PFSK-1 (cell line): ENCODE measurements at regions not wholly inside any gene's neighbourhood (a gene's known extent, or its start where the extent isn't known, plus 50 kb on each side); places are given as distances from the start of the nearest gene placed in this dataset.

Experiments used
- FOXP2 ChIP-seq: optimal IDR thresholded peaks from 2 replicates; pipeline ENCODE3; 2011; ENCODE audit warnings: borderline replicate concordance, control low read depth, inconsistent platforms; ENCODE audit not compliant: insufficient read depth; ENCODE audit errors: extremely low read length, extremely low read depth
- POLR2AphosphoS5 ChIP-seq: IDR thresholded peaks from 2 replicates; pipeline ENCODE4 v1.6.1; 2012; ENCODE audit warnings: low read depth, mild to moderate bottlenecking, control low read depth, low read length, moderate library complexity
- REST ChIP-seq, 2 experiments: IDR thresholded peaks; 2 replicates each; pipeline versions ENCODE4 v1.6.1 to v1.8.0; 2011 to 2012; ENCODE audit warnings: low read depth in 2 of 2, low read length in 2 of 2, control low read depth in 1 of 2, inconsistent platforms in 1 of 2, mild to moderate bottlenecking in 1 of 2, moderate library complexity in 1 of 2; ENCODE audit not compliant: insufficient read depth in 1 of 2
- SIN3A ChIP-seq: IDR thresholded peaks from 2 replicates; pipeline ENCODE4 v1.6.1; 2012; ENCODE audit warnings: mild to moderate bottlenecking, low read length, moderate library complexity, borderline replicate concordance; ENCODE audit not compliant: insufficient read depth
- TAF1 ChIP-seq: IDR thresholded peaks from 2 replicates; pipeline ENCODE4 v1.6.1; 2012; ENCODE audit warnings: low read length, control low read depth, borderline replicate concordance; ENCODE audit not compliant: insufficient read depth

DNA sequence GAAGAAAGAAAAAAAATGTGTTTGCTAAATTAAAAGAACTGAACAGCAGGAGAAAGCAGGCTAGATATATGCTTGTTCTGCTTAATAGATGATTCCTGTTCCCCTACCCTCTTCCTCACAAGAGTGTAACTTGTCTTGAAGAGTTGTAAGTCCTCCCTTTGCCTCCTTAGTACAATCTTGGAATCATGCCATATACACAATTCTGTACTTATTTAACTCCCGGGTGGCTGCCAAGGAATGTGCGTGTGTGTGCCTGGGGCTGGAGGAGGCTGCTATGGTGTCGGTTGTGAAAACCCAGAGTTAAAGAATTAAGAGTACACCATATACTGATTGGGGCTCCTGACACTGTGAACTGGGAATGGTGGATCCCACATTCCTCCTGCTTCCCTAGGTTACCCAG is 194.2 kb downstream of the SIPA1L2 start:
- TF ChIP-seq SIN3A (no peak), TAF1 (no peak), REST (IDR thresholded peaks at IDR 0.05; ENCODE audit: insufficient read depth in 1 of 2, low read depth in 2 of 2, low read length in 2 of 2) (no peak), POLR2AphosphoS5 (no peak), FOXP2 (no peak)
